GM13977 (cell line): ENCODE measurements at regions not wholly inside any gene's neighbourhood (a gene's known extent, or its start where the extent isn't known, plus 50 kb on each side); places are given as distances from the start of the nearest gene placed in this dataset.

Source experiments
- DNase-seq: peaks from one replicate; pipeline ENCODE4 v3.0.0; 2012; ENCODE audit warnings: low spot score
- in situ Hi-C: fragments of 300-500 bp; cut with MboI; formaldehyde crosslinking; loops from one replicate; pipeline ENCODE4 v1.12.0; 2022; ENCODE audit warnings: low sequenced_read_pairs, low pct_unique_long_range_greater_than_20kb, mixed read lengths, inconsistent platforms; ENCODE audit not compliant: unreplicated experiment
- TF ChIP-seq, protein P1 (sequence below): IDR thresholded peaks from 2 replicates; pipeline ENCODE4 v1.5.1; 2012; ENCODE audit warnings: mild to moderate bottlenecking, control low read depth; ENCODE audit not compliant: insufficient read depth; ENCODE audit errors: extremely low read depth, missing control alignments

DNA sequence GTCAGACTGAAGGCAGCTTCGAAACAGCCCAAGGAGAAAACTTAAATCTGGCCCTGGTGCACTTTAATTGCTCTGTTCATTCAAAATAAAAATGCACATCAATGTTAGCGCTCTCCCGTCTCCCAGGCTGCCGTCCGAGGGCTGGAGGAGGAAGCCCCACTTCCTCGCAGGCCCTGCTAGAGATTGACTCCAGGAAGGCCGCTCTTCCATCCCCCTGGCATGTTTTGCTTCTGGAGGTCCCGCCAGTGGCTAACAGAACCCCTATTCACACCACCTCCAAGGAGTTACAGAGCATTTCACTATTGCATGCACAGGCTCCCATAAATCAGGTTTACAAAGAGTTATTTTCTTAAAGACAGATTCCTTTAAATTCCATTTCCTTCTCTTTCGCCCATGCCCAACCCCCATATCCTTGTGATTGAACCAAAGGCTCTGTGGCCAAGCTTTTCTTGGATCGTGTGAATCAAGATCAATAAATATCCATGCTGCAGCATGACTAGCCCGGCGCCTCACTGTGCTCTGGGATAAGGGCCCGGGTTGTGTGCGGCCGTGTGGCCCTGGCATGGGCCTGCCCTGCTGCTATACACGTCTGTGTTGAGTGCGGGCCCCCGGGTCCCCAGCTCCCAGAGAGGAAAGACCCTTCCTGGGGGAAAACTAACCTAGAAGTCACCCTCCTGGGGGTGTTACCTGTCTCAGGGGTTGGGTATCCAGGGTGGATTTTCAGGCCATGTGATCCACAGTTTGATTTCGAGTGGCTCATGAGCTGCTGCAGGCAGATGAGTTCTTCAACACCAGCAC, 118.7 kb upstream of the GDF10 start:
- no peak for DNase-seq
- TF ChIP-seq, protein P1, sequence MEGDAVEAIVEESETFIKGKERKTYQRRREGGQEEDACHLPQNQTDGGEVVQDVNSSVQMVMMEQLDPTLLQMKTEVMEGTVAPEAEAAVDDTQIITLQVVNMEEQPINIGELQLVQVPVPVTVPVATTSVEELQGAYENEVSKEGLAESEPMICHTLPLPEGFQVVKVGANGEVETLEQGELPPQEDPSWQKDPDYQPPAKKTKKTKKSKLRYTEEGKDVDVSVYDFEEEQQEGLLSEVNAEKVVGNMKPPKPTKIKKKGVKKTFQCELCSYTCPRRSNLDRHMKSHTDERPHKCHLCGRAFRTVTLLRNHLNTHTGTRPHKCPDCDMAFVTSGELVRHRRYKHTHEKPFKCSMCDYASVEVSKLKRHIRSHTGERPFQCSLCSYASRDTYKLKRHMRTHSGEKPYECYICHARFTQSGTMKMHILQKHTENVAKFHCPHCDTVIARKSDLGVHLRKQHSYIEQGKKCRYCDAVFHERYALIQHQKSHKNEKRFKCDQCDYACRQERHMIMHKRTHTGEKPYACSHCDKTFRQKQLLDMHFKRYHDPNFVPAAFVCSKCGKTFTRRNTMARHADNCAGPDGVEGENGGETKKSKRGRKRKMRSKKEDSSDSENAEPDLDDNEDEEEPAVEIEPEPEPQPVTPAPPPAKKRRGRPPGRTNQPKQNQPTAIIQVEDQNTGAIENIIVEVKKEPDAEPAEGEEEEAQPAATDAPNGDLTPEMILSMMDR = no peak
- in situ Hi-C loops = no loop called here

DNA sequence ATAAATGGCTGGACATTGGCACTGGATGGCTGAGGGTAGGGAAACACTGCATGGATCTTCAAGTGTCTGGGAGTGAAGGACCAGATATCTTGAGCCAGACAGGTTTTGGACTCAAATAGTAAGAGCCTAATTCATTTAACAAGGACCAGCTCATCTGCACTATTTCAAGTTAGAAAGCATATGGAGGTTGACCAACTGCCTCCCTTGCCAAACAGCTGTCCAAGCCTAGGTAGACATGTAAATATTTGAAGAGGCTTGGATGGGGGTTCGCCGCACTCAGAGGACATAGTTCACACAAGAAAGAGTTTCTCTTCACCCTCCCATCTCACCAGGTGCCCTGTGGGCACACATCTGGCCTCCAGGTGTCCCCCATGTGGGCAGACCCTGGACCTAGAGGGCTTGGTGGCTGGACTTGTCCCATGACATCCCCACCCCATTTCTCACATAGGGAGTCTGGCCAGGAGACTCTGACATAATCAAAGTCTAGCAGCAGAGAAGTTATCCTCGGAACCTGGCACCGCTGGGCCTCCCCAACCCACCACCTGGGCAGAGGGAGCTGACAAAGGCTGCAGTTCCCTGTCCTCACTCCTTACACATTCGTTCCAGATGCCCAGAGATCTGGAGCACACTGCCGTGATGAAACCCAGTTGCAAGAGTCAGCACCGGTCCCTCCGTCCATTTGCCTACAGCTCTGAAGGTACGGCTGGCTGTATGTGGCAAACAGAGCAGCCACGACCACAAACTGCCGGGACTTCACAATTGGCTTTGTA, 116.9 kb upstream of the GDF10 start:
- no peak for DNase-seq
- in situ Hi-C loops = no loop called here
- TF ChIP-seq, protein P1 = no peak

DNA sequence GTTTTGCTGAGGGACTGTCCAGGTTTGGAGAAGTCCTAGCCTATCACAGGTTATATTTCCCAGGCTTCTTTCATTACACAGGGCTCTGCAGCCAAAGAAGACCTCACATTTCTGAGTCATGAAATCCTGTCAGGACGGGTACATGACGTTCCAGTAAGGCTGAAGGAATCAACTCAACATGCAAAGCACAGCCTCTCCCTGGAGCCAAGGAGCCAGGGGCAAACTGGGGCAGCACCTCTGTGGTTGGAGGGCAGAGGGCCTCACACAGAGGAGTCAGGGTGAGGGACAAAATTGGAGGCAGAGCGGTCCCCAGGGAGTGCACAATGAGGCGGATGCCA, 116.3 kb upstream of the GDF10 start:
- TF ChIP-seq, protein P1 = no peak
- no peak for DNase-seq
- in situ Hi-C loops = no loop called here

DNA sequence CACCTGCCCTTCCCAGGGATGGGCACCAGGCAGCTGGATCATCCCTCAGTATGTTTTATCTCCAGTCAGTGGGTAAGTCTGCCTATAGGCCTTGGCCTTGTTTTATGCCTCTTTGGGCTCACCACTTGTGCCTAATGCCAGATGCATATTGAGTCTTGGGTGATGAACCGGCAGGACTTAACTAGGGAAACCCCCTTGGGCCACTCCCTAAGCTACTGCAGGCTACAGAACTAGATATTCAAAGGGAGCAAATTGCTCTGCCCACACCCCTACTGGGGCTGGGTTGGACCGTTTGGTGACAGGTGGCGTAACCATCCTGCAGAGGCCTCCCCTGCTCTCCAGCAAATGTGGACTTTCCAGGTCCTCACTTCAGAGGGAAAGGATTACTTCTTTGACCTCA, 115.7 kb upstream of the GDF10 start:
- DNase-seq = no peak
- in situ Hi-C loops = no loop called here
- TF ChIP-seq, protein P1 = no peak

DNA sequence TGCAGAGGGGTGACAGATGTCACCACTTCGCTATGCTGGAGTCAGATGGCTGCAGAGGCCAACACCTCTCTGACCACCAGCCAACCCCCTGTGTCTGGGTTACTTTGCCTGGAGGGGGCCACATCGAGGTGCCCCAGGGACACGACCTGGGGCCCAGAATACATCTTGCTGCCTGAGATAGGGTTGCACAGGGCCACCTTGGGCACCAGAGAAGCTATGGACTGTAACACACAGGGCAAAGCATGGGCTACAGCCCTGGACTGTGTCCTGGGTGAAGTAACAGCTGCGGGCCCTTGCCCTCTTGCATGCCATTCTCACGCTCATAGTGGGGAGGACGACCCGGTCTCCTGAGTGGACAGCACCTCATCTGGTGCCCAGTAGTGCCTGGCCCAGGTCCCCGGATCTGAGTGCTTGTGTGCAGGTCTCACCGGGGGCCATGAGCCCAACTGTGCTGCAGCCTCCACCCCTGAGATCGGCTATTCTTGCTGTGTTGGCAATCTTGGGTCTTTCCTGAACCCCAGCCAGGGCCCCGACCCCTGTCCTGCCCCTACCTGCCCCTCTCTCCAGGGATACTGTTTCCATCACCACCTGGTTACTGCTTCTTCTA, 115.2 kb upstream of the GDF10 start:
- TF ChIP-seq, protein P1 = no peak
- in situ Hi-C loops = no loop called here

DNA sequence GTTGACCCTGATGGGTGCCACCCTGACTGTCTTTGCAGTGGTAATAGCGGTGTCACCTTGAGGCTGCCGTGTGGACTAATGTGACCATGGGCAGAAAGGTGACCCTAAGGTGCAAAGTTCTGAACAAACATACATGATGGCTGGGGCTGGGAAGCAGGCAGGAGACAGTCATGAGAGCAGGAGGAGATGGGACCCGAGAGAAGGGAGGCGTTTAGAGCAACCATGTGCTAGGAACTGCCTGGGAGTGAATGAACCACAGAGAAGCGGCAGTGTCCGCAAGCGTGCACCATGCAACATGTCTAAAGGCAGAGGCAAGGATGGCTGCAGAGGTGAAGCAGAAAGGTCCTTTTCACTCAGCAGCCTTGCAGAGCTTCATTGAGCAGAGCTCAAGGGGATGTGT, 113.1 kb upstream of the GDF10 start:
- TF ChIP-seq, protein P1 = no peak
- DNase-seq = no peak
- in situ Hi-C loops = no loop called here

More for the DNA sequence above, 115.2 kb upstream of the GDF10 start:
- DNase-seq = no peak
